ENCODE measurements at regions not wholly inside any gene's neighbourhood (a gene's known extent, or its start where the extent isn't known, plus 50 kb on each side); places are given as distances from the start of the nearest gene placed in this dataset.

- Histone ChIP-seq H2AFZ (ENCODE audit: low read depth, low read length, severe bottlenecking) (no peak overlapping the region), H3F3A (ENCODE audit: insufficient read depth) (no peaks in the 10 kb centered on the region), H3K9ac (ENCODE audit: low read length) (no peak overlapping the region), H3K27ac (ENCODE audit: low read depth, low read length) (no peak overlapping the region), H3K4me2 (ENCODE audit: low read depth, low read length, poor library complexity, severe bottlenecking) (no peak overlapping the region), H4K20me1 (ENCODE audit: low read depth, low read length) (no peaks in the 10 kb centered on the region), H3K4me3 (ENCODE audit: insufficient read depth, low read length, poor library complexity, severe bottlenecking) (no peak overlapping the region), H3K79me2 (ENCODE audit: insufficient read depth, low read length) (no peaks in the 10 kb centered on the region), H3K36me3 (ENCODE audit: low read length) (no peaks in the 10 kb centered on the region), H3K27me3 (ENCODE audit: low read length) (no peaks in the 10 kb centered on the region), H3K9me3 (ENCODE audit: insufficient read depth, low read length) (no peaks in the 10 kb centered on the region), H3K9me2 (replicated peaks; ENCODE audit: insufficient read depth, low read length) (no peaks in the 10 kb centered on the region)
- TF ChIP-seq EZH2phosphoT487 (conservative IDR thresholded peaks at IDR 0.05; ENCODE audit: low read length), result no peak
- TF ChIP-seq CTCF (IDR thresholded peaks at IDR 0.05; ENCODE audit: insufficient read depth, low read length, poor library complexity, severe bottlenecking), result no peak
These were observed 209.2 kb upstream of the ZSWIM2 start for GRCh38 chr2:187058198-187058597.

- no peak overlapping the region for H2AFZ ChIP-seq (ENCODE audit: low read depth, low read length, severe bottlenecking)
- no peak overlapping the region for H3K4me2 ChIP-seq (ENCODE audit: low read depth, low read length, poor library complexity, severe bottlenecking)
- H3K27me3 ChIP-seq (ENCODE audit: low read length), result no peaks in the 10 kb centered on the region
- no peaks in the 10 kb centered on the region for H3F3A ChIP-seq (ENCODE audit: insufficient read depth)
- no peak overlapping the region for H3K4me3 ChIP-seq (ENCODE audit: insufficient read depth, low read length, poor library complexity, severe bottlenecking)
- no peaks in the 10 kb centered on the region for H3K9me2 ChIP-seq (replicated peaks; ENCODE audit: insufficient read depth, low read length)
- TF ChIP-seq EZH2phosphoT487 (conservative IDR thresholded peaks at IDR 0.05; ENCODE audit: low read length) (no peak), CTCF (IDR thresholded peaks at IDR 0.05; ENCODE audit: insufficient read depth, low read length, poor library complexity, severe bottlenecking) (no peak)
- no peaks in the 10 kb centered on the region for H3K36me3 ChIP-seq (ENCODE audit: low read length)
- H3K27ac ChIP-seq (ENCODE audit: low read depth, low read length), result no peak overlapping the region
- H3K9me3 ChIP-seq (ENCODE audit: insufficient read depth, low read length), result no peaks in the 10 kb centered on the region
- no peak overlapping the region for H3K9ac ChIP-seq (ENCODE audit: low read length)
- H3K79me2 ChIP-seq (ENCODE audit: insufficient read depth, low read length), result no peaks in the 10 kb centered on the region
- no peaks in the 10 kb centered on the region for H4K20me1 ChIP-seq (ENCODE audit: low read depth, low read length)
These were observed 208.5 kb upstream of the ZSWIM2 start for GRCh38 chr2:187057466-187057865.

- no peaks in the 10 kb centered on the region for H3K9me3 ChIP-seq (ENCODE audit: insufficient read depth, low read length)
- no peaks in the 10 kb centered on the region for H3K9me2 ChIP-seq (replicated peaks; ENCODE audit: insufficient read depth, low read length)
- no peak overlapping the region for H3K9ac ChIP-seq (ENCODE audit: low read length)
- H3F3A ChIP-seq (ENCODE audit: insufficient read depth), result no peaks in the 10 kb centered on the region
- no peak overlapping the region for H2AFZ ChIP-seq (ENCODE audit: low read depth, low read length, severe bottlenecking)
- no peak overlapping the region for H3K27ac ChIP-seq (ENCODE audit: low read depth, low read length)
- TF ChIP-seq EZH2phosphoT487 (conservative IDR thresholded peaks at IDR 0.05; ENCODE audit: low read length), result no peak
- no peak for TF ChIP-seq CTCF (IDR thresholded peaks at IDR 0.05; ENCODE audit: insufficient read depth, low read length, poor library complexity, severe bottlenecking)
- no peak overlapping the region for H3K4me3 ChIP-seq (ENCODE audit: insufficient read depth, low read length, poor library complexity, severe bottlenecking)
- H3K27me3 ChIP-seq (ENCODE audit: low read length), result no peaks in the 10 kb centered on the region
- H4K20me1 ChIP-seq (ENCODE audit: low read depth, low read length), result no peaks in the 10 kb centered on the region
- H3K4me2 ChIP-seq (ENCODE audit: low read depth, low read length, poor library complexity, severe bottlenecking), result no peak overlapping the region
- no peaks in the 10 kb centered on the region for H3K79me2 ChIP-seq (ENCODE audit: insufficient read depth, low read length)
- H3K36me3 ChIP-seq (ENCODE audit: low read length), result no peaks in the 10 kb centered on the region
These were observed 207.7 kb upstream of the ZSWIM2 start for GRCh38 chr2:187056416-187057334.
